Left colon (tissue), 2 donors: ENCODE measurements at regions not wholly inside any gene's neighbourhood (a gene's known extent, or its start where the extent isn't known, plus 50 kb on each side); places are given as distances from the start of the nearest gene placed in this dataset.
"Not testable (repeated sequence)": the region's sequence is repeated elsewhere in the genome, so short reads cannot be mapped to it uniquely, and the experiment has no call there.

ENCODE experiments used
- ATAC-seq: fragments of 200-7000 bp; cut with Tn5 transposase; one replicate; pipeline ENCODE4 v1.9.1; 2020; ENCODE audit warnings: mild to moderate bottlenecking, moderate library complexity
- DNase-seq, 2 donors: peaks; one replicate each; pipeline ENCODE4 v3.0.0-alpha.2; 2020
- intact Hi-C, 2 donors: fragments of 100-400 bp; cut with DNase I in 1 of 2; cut with micrococcal nuclease in 1 of 2; formaldehyde crosslinking; loops; one replicate each; pipeline versions ENCODE4 v1.11.2 to v1.14.0; 2022; cut with DNase I, micrococcal nuclease
- donor health status: DM: no; HTN: no; CAD: no.
- donor health status: DM: yes; HTN: yes; CAD: no.

DNA sequence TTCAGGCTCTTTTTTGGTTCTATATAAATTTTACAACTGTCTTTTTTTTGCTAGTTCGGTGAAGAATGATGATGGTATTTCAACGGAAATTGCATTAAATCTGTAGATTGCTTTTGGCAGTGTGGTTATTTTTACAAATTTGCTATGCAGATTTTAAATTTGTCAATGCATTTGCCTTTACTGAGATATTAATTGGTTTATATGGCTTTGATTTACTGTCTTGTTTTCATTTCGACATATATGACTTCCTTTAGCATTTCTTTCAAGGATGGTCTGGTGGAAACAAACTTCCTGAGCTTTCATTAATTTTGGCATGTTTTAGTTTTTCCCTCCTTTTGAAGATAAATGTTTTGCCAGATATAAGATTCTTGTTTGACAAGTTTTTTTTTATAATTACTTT, 1522.5 kb upstream of the PRMT6 start:
- ATAC-seq (no peak), DNase-seq (no peak)
- intact Hi-C loops = no loop called here

DNA sequence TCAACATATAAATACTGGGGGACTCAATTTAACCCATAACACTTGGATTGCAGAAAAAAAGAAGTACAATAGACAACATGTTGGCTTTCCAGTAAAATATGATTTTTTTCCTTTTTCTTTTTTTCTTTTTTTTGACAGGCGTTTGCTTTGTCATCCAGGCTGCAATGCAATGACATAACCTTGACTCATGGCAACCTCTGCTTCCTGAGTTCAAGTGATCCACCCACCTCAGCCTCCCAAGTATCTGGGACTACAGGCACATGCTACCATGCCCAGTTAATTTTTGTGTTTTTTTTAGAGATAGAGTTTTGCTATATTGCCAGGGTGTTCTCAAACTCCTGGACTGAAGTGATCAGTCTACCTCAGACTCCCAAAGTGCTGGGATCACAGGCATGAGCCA, 1512.0 kb upstream of the PRMT6 start:
- no peak for DNase-seq
- ATAC-seq = no peak
- intact Hi-C loops = no loop called here

DNA sequence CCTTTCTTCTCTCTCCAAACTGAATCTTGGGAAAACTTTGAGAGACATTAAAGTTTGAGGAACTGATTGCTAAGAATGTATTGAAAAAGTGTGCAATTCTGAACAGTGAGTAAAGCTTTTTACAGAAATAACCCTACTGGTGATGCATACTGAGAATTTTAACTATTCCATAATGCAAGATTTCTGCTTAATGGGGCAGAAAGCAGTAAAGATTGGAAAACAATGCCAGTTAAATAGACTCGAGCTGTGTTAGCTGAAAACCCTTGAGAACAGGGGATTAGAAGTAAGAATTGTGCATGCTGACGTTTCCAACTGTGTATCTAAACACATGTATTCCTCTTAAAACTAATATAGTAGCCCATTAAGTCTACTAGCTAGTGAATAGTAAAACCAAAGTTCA, 1500.2 kb upstream of the PRMT6 start:
- intact Hi-C loops = no loop called here
- ATAC-seq (no peak), DNase-seq (no peak)

DNA sequence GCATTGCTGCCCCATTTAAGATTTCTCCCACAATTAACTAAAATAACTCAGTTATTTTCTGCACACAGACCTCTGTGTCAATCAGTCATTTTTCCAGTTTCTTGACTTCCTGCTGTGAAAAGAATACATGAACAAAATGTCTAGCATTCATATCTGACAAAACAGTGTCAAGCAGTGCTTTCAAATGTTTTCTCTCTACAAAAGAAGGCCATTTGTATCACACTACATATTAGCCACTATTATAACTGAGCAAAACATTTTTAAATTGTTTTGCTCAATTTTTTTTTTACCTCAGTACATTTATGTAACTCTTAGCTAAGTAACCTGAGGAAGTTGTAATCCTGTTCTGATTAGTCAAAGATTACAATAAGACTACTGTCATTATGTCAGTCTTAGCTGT, 1498.5 kb upstream of the PRMT6 start:
- ATAC-seq (no peak), DNase-seq (no peak)
- intact Hi-C loops = no loop called here

DNA sequence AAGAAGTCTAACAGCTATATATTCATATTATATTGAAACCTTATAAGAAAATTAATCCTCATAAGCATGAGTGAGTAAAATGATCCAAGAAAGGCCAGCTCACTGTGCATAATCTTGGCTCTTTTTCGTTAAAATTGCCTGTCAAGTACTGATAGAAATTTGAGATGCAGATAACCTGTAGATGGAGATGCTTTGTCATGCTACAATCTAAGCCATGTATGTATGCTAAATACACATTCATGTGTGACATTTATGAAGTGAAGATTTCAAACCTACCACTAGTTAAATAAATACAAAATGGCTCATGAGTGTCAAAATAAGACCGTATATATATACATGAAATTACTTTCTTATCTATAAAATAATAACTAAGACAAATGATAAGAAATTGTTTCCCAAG, 1491.5 kb upstream of the PRMT6 start:
- no peak for DNase-seq
- no peak for ATAC-seq

DNA sequence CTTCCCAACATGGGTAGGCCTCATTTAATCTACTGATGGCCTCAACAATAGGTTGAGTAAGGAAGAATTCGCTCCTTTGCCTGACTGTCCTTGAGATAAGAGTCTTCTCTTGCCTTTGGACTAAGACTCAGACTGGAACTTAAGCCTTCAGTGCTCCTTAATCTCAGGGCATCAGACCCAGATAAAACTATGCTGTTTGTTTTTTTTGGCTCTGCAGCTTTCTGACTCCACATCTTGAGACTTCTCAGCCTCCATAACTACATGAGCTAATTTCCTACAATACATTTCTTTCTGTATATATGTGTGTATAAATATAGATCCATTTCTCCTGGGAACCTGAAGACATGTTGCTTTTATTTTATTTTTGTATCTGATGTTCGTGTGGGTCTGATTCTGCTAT, 1470.7 kb upstream of the PRMT6 start:
- ATAC-seq = no peak
- DNase-seq = no peak
- intact Hi-C loops = no loop called here

More for the DNA sequence above, 1491.5 kb upstream of the PRMT6 start:
- intact Hi-C loops = no loop called here

DNA sequence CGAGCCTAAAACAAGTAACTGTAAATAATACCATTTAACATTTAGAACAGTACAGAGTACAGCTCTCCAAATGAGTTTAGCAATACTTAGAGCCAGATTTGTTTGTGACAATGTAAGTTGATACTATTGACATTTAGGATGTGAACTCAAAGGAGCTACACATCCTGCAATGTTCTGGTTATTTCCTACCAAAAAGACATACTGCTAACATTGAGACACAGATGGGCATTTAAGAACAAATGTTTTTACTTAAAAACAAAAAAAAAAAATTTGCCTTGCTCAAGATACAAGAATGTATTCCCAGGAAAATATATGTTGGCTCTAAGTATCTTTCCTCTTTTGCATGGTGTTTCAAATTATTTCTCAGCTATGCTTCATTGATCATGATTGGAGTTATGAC, 1464.8 kb upstream of the PRMT6 start:
- ATAC-seq = no peak
- no peak for DNase-seq
- intact Hi-C loops = no loop called here

DNA sequence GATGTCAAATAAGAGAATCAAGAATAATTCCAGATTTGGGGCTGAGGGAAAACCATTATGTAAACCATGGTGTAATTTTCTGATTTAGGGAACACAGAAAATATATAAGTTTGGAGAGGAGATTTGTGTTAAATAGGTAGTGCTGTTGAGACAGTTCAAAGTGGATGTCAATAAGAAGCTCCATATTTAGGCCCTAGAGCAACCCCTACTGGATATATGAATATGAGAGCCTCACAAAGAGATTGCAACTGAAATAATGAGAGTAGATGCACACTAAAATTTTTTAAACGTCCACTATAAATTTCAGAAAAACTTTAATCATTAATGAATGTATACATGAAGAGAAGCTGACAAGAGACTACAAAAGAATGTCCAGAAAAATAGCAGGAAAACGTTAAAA, 1447.8 kb upstream of the PRMT6 start:
- DNase-seq (no peak), ATAC-seq (no peak)
- intact Hi-C loops = no loop called here

DNA sequence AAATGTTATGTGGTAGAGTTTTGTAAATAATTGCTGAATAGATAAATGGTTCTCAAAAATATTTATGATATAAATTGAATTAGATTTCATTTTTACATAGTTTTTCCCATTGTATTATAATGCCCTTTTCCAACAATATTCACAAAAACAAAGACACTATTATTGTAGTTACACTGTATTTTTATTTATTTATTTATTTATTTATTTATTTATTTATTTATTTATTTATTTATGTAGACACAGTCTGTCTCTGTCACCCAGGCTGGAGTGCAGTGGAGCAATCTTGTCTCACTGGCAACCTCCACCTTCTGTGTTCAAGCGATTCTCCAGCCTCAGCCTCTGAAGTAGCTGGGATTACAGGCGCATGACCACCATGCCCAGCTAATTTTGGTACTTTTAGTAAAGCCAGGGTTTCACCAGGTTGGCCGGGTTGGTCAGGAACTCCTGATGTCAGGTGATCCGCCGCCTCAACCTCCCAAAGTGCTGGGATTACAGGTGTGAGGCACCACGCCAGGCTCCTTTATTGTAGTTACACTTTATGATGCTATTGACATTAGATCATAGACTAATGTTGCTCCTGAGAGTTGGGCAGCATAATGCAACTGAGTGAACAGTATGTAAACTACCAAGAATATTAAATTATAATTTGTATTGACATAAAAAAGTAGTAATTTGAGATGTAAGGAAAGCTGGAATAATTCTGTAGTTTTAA, 1430.0 kb upstream of the PRMT6 start:
- ATAC-seq = peak; percentile 90
- DNase-seq = peak in 1 of 2 donors; percentile 55
- intact Hi-C loops = no loop called here

DNA sequence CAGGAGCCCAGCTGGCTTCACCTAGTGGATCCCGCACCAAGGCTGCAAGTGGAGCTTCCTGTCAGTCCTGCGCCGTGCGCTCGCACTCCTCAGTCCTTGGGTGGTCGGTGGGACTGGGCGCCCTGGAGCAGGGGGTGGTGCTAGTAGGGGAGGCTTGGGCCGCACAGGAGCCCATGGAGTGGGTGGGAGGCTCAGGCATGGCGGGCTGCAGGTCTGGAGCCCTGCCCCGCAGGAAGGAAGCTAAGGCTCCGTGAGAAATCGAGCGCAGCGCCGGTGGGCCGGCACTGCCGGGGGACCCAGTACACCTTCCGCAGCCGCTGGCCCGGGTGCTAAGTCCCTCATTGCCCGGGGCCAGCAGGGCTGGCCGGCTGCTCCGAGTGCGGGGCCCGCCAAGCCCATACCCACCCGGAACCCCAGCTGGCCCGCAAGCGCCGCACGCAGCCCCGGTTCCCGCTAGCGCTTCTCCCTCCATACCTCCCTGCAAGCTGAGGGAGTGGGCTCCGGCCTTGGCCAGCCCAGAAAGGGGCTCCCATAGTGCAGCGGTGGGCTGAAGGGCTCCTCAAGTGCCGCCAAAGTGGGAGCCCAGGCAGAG, 1425.2 kb upstream of the PRMT6 start:
- intact Hi-C loops, DNase-seq, ATAC-seq: not testable (repeated sequence)

DNA sequence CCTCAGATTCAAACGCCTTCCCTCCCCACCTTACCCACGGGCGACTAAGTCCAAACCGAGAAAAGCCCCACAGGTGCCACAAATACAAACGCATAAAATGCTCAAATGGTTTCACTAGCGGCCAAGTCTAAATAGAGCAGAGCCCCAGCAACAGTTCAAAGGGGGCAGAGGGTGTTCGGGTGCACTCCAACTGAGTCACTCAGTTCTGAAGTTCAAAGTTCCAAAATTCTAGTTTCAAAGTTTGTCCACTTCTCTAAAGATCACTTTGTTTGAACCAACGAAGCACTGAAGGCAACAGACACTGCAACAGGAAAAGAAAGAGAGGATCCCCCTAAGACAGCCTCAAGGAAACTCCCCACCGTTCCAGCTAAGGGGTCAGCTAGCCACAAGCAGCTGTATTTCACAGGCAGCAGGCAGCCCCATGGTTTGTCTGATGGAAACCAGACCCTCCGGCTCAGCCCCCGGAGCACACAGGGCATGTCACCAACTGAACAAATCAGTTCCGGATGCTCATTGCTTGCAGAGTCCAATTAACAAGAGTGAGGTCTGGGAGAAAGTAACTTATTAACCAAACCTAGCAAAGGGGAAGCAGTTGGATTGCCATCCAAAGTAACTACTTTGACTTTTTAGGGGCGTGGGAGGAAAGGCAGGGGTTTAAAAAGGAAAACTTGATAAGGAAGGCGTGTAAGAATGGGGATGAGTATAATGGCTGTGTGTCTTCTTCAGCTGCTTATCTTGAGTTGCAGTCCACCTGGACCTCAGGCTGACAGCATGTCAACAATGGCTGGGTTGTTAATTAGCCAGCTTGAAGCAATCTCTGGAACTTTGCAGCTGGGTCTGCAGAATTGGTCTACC, 1423.9 kb upstream of the PRMT6 start:
- DNase-seq (peak in 1 of 2 donors; percentile 24), ATAC-seq (peak; percentile 91)

DNA sequence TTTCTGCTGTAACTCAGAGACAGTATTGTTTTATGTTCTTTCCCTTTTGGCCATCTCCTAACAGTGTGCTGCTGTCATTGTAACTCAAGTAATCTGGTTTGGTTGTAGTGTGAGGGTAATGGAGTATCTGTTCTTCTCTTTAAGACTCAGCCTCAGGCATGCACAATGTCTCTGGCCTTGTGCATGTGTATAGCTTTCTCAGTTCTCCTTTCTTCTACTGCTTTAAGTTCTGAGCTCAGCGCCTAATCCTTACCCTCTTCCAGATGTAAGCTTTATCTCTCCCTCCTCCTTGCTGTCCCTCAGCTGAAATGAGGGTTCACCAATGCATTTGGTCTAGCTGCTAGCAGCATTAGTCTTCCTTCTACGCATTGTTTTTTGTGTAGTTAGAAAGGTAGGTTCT, 1420.4 kb upstream of the PRMT6 start:
- ATAC-seq (no peak), DNase-seq (no peak)
- intact Hi-C loops = no loop called here

More for the DNA sequence above, 1423.9 kb upstream of the PRMT6 start:
- intact Hi-C loops = no loop called here

DNA sequence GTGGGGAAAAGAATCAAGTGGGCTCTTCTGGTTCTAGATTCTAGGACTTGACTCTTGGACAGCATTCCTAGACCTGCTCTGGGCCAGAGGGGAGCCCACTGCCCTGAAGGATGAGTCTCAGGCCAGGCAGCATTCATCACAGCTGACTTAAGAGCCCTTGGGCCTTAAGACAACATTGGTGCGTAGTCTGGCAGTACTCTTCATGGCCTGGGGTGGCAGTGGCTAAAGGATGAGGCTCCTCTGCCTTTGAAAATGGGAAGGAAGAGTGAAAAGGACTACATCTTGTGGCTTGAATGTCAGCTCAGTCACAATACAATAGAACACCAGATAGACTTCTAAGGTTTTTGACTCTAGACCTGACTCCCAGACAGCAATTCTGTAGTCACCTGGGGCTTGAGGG, 1415.1 kb upstream of the PRMT6 start:
- no peak for ATAC-seq
- intact Hi-C loops = no loop called here
- DNase-seq = no peak

DNA sequence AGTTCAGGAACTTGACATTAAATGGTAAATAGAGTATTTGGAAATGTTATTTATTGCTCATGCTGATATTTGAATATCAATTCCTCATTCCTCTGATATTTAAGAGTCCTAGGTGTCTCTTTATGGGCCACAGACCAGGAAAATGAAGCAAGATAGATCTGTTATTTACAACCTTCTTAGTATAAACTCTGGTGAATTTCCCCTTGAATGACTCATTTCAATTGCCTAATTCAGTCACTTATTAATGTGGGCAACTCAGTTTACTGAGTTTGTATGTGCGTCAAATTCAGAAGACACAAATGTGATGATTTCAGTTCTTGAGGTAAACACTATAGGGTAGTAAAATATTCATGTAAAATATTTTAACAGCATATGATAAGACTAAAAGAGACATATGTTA, 1404.4 kb upstream of the PRMT6 start:
- no peak for ATAC-seq
- intact Hi-C loops = no loop called here
- DNase-seq = no peak

DNA sequence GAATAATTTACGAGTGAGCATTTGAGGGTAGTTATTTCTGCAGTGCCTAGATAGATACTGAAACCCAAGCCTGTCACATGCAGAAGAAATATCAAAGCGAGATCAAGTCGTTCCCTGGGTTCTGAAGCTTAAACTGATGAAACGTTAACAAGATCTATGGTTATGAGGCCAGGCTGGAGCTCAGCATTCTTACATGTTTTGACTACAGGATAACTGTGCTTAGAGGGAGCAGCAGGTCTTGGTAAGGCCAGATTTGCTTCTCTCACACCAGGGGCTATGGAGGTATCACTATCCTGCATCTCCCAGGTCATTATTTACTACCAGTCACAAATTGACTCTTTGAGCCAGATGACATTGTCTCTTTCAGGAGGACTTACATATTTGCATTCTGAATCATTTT, 1401.4 kb upstream of the PRMT6 start:
- ATAC-seq (no peak), DNase-seq (no peak)
- intact Hi-C loops = no loop called here

DNA sequence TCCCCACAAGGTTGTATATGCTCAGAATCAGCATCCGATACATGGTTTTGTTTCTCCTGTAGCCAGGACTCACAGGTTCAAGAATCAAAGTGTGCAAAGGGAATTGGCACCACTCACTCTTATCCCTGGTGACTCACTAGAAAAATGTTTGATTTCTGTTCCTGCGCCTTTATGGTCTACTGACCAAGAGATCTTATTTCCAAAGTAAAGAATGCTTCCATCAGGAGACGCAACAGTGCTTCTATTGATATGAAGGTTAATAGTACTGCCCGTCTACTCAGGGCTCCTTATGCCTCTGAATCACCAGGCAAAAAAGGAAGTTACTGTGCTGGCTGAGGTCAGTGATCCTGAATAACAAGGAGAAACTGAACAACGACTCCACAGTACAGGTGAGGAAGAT, 1392.0 kb upstream of the PRMT6 start:
- intact Hi-C loops = no loop called here
- ATAC-seq (no peak), DNase-seq (no peak)

DNA sequence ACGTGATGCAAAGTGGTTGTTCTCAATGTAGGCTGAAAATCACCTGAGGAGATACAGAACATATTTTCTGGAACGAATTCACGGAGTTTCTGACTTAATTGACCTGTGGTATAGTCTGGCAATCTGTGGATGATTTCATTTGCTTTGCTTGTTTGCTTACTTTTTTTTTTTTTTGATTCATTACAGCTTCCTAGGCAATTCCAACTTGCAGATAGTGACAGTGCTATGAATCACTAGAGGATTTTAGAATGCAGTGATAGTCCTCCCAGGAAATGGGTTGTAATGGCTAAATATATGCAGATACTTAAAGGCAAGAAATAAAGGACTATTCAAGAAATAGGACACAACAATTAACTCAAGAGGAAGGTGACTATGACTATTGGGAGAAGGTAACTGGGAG, 1378.1 kb upstream of the PRMT6 start:
- intact Hi-C loops = no loop called here
- ATAC-seq = no peak

DNA sequence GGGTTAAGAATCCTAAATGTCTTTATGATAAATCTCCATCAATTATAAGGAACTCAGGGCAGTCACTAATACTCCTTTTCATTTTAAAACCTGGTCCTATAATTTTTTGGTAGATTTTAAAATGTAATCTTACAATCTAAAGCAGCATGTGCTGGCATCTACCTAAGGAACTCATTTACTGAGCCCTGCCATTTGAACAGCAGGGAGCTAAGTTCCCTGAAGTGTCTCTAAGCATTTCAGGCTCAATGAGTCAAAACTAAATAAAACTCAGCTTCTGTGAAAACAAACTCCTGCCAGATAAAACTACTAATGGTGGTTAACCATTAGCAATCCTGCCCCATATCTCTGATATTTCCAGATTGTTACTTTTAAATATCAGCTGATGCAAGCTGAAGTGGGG, 1371.8 kb upstream of the PRMT6 start:
- intact Hi-C loops = no loop called here
- ATAC-seq = no peak
- DNase-seq = no peak

More for the DNA sequence above, 1378.1 kb upstream of the PRMT6 start:
- DNase-seq = no peak

DNA sequence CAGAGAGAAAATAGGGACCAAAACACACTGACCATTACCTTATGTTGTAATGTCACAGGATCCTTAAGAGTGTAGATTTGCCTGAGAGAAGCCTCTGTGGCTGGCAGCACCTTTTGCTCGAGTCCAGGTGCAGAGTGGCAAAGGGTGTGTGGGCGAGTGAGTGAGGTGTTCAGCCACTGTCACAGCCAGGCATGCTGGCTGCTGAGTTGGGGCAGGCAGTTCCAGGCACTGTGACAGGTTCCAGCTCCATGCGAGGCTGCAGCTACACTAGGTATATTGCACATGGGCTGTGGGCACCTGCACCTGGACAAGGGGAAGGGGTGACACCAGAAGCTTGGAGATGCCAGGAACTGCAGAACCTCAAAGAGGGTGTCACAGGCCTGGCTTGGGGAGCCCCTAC, 1370.4 kb upstream of the PRMT6 start:
- DNase-seq = no peak
- no peak for ATAC-seq
- intact Hi-C loops = no loop called here
